Smooth muscle cell (in vitro differentiated cells): ENCODE measurements at regions not wholly inside any gene's neighbourhood (a gene's known extent, or its start where the extent isn't known, plus 50 kb on each side); places are given as distances from the start of the nearest gene placed in this dataset.

Source experiments
- DNase-seq: peaks from one replicate; lab custom pipeline; 2025; ENCODE audit not compliant: unreplicated experiment; lab: John Stamatoyannopoulos, UW
- H2AFZ ChIP-seq: fragments of 200-600 bp; sonication (generic); 2 replicates; pipeline ENCODE4 v1.6.0; 2016; ENCODE audit warnings: antibody characterized with exemption, low read depth, mild to moderate bottlenecking
- H3F3A ChIP-seq: fragments of 200-600 bp; sonication (generic); 2 replicates; pipeline ENCODE4 v1.6.0; 2017; ENCODE audit warnings: antibody characterized with exemption, low read depth
- H3K27ac ChIP-seq: fragments of 200-600 bp; sonication (generic); 2 replicates; pipeline ENCODE4 v1.5.1; 2016; ENCODE audit warnings: low read depth, mild to moderate bottlenecking
- H3K27me3 ChIP-seq: fragments of 200-600 bp; sonication (generic); 2 replicates; pipeline ENCODE4 v1.6.1; 2016; ENCODE audit warnings: low read depth, mild to moderate bottlenecking
- H3K36me3 ChIP-seq: fragments of 200-600 bp; sonication (generic); 2 replicates; pipeline ENCODE4 v1.5.1; 2016; ENCODE audit warnings: low read depth
- H3K4me1 ChIP-seq: fragments of 200-600 bp; sonication (generic); 2 replicates; pipeline ENCODE4 v1.5.1; 2016; ENCODE audit warnings: low read depth
- H3K4me2 ChIP-seq: fragments of 200-600 bp; sonication (generic); 2 replicates; pipeline ENCODE4 v1.6.0; 2016; ENCODE audit warnings: mild to moderate bottlenecking
- H3K4me3 ChIP-seq: fragments of 200-600 bp; sonication (generic); 2 replicates; pipeline ENCODE4 v1.5.1; 2016; ENCODE audit warnings: mild to moderate bottlenecking
- H3K79me2 ChIP-seq: fragments of 200-600 bp; sonication (generic); 2 replicates; pipeline ENCODE4 v1.6.0; 2016; ENCODE audit warnings: low read depth, mild to moderate bottlenecking
- H3K9ac ChIP-seq: fragments of 200-600 bp; sonication (generic); 2 replicates; pipeline ENCODE4 v1.6.0; 2016; ENCODE audit warnings: low read depth
- H3K9me3 ChIP-seq: fragments of 200-600 bp; sonication (generic); replicated peaks from 2 replicates; pipeline ENCODE4 v1.5.1; 2016; ENCODE audit warnings: low read depth
- H4K20me1 ChIP-seq: fragments of 200-600 bp; sonication (generic); 2 replicates; pipeline ENCODE4 v1.6.0; 2016; ENCODE audit warnings: low read depth
- CTCF ChIP-seq: fragments of 200-600 bp; sonication (generic); IDR thresholded peaks from 2 replicates; pipeline ENCODE4 v1.5.1; 2017; ENCODE audit warnings: borderline replicate concordance, mild to moderate bottlenecking, antibody characterized with exemption; ENCODE audit not compliant: insufficient read depth, poor library complexity, severe bottlenecking
- WGBS: methylation state at CpG from one replicate; pipeline ENCODE4 v1.1.7; 2016; ENCODE audit warnings: low lambda C conversion rate; 5-methylcytosine and 5-hydroxymethylcytosine counted together

- WGBS: 83% methylated on average over 6 of the region's 6 CpGs
These were observed 218.6 kb upstream of the PLXNA2 start for GRCh38 chr1:208462761-208463160.

GRCh38 chr1:208465266-208465665 is 221.1 kb upstream of the PLXNA2 start:
- Histone ChIP-seq H3K27ac (no peak overlapping the region), H3K4me3 (no peak overlapping the region), H3K4me2 (no peak overlapping the region), H2AFZ (no peak overlapping the region), H4K20me1 (no peaks in the 10 kb centered on the region), H3K27me3 (no peaks in the 10 kb centered on the region), H3K9me3 (no peaks in the 10 kb centered on the region), H3F3A (no peaks in the 10 kb centered on the region), H3K79me2 (no peaks in the 10 kb centered on the region), H3K36me3 (no peaks in the 10 kb centered on the region), H3K4me1 (no peaks in the 10 kb centered on the region), H3K9ac (no peak overlapping the region)
- TF ChIP-seq CTCF: no peak
- DNase-seq: no peak
- WGBS: 92% methylated on average over 3 of the region's 3 CpGs

More at GRCh38 chr1:208462761-208463160, 218.6 kb upstream of the PLXNA2 start:
- no peaks in the 10 kb centered on the region for H3K27me3 ChIP-seq
- H3K9me3 ChIP-seq: no peaks in the 10 kb centered on the region
- no peak overlapping the region for H3K4me2 ChIP-seq
- no peaks in the 10 kb centered on the region for H3K36me3 ChIP-seq
- no peak for TF ChIP-seq CTCF
- no peak for DNase-seq
- H3K4me3 ChIP-seq: no peak overlapping the region
- H4K20me1 ChIP-seq: no peaks in the 10 kb centered on the region
- no peaks in the 10 kb centered on the region for H3F3A ChIP-seq
- no peak overlapping the region for H3K9ac ChIP-seq
- H3K27ac ChIP-seq: no peak overlapping the region
- no peak overlapping the region for H2AFZ ChIP-seq
- H3K79me2 ChIP-seq: no peaks in the 10 kb centered on the region
- no peaks in the 10 kb centered on the region for H3K4me1 ChIP-seq

GRCh38 chr1:208465786-208466590 is 221.8 kb upstream of the PLXNA2 start:
- Histone ChIP-seq H3K9ac (no peak overlapping the region), H3K4me3 (no peak overlapping the region), H3K4me1 (no peaks in the 10 kb centered on the region), H3K4me2 (no peak overlapping the region), H3K79me2 (no peaks in the 10 kb centered on the region), H3K27ac (no peak overlapping the region), H3F3A (no peaks in the 10 kb centered on the region), H3K36me3 (no peaks in the 10 kb centered on the region), H4K20me1 (no peaks in the 10 kb centered on the region), H3K9me3 (no peaks in the 10 kb centered on the region), H3K27me3 (no peaks in the 10 kb centered on the region), H2AFZ (no peak overlapping the region)
- no peak for TF ChIP-seq CTCF
- DNase-seq: no peak
- WGBS: 87% methylated on average over 4 of the region's 4 CpGs
